GM12874 (cell line): ENCODE measurements at regions not wholly inside any gene's neighbourhood (a gene's known extent, or its start where the extent isn't known, plus 50 kb on each side); places are given as distances from the start of the nearest gene placed in this dataset.

Source experiments
- CTCF ChIP-seq: IDR thresholded peaks from 2 replicates; pipeline ENCODE4 v1.5.1; 2011; ENCODE audit warnings: low read depth, mild to moderate bottlenecking, control low read depth, low read length, moderate library complexity; ENCODE audit not compliant: insufficient read depth

DNA sequence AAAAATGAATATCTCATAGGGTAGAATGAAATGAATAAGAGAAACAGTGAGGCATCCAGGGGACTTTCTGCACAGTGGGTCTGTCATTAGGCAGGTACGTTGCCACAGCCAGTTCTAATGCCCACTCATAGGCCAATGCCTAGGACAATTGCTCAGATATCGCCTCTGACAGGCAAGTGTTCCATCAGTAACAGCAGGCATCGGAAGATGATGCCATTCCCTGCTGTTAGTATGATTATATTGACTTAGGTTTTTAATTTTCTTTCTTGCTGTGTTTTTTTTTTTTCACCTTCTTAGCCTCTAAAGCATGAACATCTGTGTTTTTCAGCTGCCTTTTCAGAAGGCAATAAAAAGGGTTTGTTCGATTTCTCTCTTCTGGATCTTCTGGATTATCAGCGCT, 90.7 kb downstream of the PRL start:
- no peak for TF ChIP-seq CTCF

DNA sequence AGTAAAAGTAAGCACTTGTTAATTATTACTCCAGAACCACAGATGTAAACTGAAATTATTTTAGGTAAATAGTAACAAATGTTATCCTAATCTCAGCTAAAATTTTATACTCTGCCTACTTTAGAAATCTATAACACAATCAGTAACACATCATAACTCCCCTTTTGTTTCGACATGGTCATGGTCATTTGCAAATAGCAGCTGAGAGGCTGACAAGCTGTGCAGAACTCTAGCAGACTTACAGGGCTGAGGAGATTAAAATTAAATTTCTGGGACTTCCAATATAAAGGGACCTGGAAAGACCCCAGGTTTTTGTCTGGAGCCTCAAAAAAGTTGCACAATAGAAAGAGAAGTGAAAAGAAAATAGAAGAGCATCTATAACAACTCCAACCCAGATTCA, 88.8 kb downstream of the PRL start:
- no peak for TF ChIP-seq CTCF

GRCh38 chr6:22214314-22214713, 82.5 kb downstream of the PRL start:
- TF ChIP-seq CTCF, result no peak

DNA sequence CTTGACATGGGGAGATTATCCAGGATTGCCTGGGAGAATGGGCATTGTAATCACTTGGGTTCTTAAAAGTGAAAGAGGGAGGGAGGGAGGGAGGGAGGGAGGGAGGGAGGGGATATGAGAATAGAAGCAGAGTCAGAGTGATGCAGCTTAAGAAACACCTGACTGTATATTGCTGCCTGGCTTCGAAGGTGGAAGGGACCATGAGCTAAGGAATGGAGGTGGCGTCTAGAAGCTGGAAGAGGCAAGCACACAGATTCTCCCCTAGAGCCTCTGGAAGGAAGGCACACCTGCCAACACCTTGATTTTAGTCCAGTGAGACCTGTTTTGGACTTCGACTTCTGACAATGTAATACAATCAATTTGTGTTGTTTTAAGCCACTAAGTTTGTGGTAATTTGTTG, 78.4 kb downstream of the PRL start:
- no peak for TF ChIP-seq CTCF

DNA sequence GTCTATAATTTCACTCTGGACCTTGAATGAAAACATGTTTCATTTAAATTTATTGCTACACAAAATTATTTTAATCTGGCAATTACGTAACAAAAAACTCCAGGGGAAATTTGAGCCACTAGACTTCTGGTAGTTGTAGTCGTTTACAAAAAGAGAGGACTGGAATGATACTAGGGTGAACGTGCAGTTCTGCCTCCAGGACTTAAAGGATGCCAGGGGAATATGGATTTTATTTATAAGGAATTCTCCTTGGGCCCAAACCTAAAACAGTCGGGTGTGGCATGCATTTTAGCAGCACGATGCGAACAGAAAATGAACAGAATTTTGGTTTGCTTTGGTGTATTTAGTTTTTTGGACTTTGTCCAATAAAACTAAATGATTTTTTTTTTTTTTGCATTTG, 76.9 kb downstream of the PRL start:
- TF ChIP-seq CTCF, result no peak

DNA sequence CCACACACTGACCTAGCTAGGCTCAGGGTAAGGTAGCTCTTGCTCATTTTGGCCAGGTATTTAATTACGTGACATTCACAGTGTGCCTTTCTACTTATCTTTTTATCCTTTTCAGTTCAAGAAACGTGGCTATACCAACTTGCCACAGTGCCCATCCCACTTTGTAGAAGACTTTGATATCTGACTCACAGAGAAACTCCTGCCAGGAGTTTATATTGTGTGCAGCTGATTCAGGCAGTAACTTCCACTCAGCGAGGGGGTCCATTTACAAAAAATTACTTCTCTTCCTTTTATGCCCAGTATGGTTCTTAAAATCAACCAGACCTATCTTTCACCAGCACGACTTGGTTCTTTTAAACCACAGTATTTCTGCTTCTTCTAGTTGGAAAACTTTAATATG, 75.6 kb downstream of the PRL start:
- TF ChIP-seq CTCF, result no peak

DNA sequence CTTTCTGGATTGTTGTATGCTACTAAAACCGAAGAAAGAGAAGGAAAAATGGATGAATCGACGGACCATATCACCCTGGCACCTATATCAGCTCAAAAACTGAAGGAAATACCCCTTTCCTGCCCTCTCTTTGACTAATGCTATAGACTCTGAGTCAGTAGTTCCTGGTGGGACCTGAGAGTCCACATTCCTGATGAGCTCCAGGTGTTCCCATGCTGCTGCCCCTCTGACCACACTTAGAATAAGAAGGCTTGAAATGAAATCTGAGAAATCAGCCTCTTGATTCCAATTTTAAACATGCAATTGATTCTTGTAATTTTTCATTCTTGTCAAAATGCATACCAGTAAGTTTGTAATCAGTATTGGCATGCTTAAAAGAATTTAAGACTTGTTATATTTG, 75.2 kb downstream of the PRL start:
- TF ChIP-seq CTCF, result no peak

DNA sequence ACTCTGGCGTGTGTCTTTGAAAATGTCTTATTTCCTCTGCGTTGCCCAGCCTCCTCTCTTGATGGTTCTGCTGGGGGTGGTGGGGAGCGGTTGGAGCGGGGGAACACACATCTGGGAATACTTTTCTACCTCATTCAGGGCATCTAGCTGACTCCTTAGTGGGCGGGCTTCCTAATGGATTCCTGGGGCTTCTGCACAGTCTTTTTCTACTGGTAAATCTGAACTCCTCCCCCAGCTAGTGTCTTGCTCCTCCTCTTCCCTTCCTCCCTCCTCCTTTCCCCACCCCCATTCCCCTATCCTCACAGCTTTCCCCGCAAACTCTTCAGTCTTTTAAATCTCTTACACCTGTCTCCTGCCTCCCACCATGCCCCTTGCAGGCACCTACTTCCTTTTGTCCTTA, 74.4 kb downstream of the PRL start:
- no peak for TF ChIP-seq CTCF
